ENCODE measurements at regions not wholly inside any gene's neighbourhood (a gene's known extent, or its start where the extent isn't known, plus 50 kb on each side); places are given as distances from the start of the nearest gene placed in this dataset.

- TF ChIP-seq, protein P1, sequence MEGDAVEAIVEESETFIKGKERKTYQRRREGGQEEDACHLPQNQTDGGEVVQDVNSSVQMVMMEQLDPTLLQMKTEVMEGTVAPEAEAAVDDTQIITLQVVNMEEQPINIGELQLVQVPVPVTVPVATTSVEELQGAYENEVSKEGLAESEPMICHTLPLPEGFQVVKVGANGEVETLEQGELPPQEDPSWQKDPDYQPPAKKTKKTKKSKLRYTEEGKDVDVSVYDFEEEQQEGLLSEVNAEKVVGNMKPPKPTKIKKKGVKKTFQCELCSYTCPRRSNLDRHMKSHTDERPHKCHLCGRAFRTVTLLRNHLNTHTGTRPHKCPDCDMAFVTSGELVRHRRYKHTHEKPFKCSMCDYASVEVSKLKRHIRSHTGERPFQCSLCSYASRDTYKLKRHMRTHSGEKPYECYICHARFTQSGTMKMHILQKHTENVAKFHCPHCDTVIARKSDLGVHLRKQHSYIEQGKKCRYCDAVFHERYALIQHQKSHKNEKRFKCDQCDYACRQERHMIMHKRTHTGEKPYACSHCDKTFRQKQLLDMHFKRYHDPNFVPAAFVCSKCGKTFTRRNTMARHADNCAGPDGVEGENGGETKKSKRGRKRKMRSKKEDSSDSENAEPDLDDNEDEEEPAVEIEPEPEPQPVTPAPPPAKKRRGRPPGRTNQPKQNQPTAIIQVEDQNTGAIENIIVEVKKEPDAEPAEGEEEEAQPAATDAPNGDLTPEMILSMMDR (IDR thresholded peaks at IDR 0.05): no peak
- TF ChIP-seq POLR2AphosphoS5 (IDR thresholded peaks at IDR 0.05): no peak
- no peak for TF ChIP-seq POLR2A (IDR thresholded peaks at IDR 0.05)
- no peak for TF ChIP-seq EP300 (IDR thresholded peaks at IDR 0.05)
- H3K27me3 ChIP-seq: no peaks in the 10 kb centered on the region
- 71 to 78% methylated on average over 3 of the region's 3 CpGs for WGBS, 2 donors
- H3K27ac ChIP-seq: peak overlapping the region; percentile 91 to 97 (median 96)
- H3K36me3 ChIP-seq: no peaks in the 10 kb centered on the region
- no peaks in the 10 kb centered on the region for H3K9me3 ChIP-seq
- DNase-seq: no peak
- H3K4me1 ChIP-seq: peaks cover 0 to 84% (median 75%) of the 10 kb centered on the region in 4 donors
- intact Hi-C loops (cut with DNase I): loop anchor here (5.0 kb wide), 1 partner anchor 43 kb away; no protein-coding TSS in a partner anchor
- H3K4me3 ChIP-seq: peak overlapping the region in 1 of 4 donors; percentile 76
Measured at GRCh38 chr11:8805296-8805695, 105.7 kb upstream of the AKIP1 start.

- H3K36me3 ChIP-seq: no peaks in the 10 kb centered on the region
- H3K4me1 ChIP-seq: peaks cover 0 to 81% (median 73%) of the 10 kb centered on the region in 4 donors
- H3K4me3 ChIP-seq: peak overlapping the region; percentile 58 to 83 (median 70)
- no peaks in the 10 kb centered on the region for H3K27me3 ChIP-seq
- peak overlapping the region; percentile 91 to 97 (median 96) for H3K27ac ChIP-seq
- H3K9me3 ChIP-seq: no peaks in the 10 kb centered on the region
- WGBS, 2 donors: 72 to 87% methylated on average over 8 of the region's 8 CpGs
- intact Hi-C loops (cut with DNase I): loop anchor here (5.0 kb wide), 1 partner anchor 45 kb away; no protein-coding TSS in a partner anchor
- peak; percentile 69 for DNase-seq
- TF ChIP-seq EP300 (IDR thresholded peaks at IDR 0.05) (no peak), POLR2A (IDR thresholded peaks at IDR 0.05) (no peak), POLR2AphosphoS5 (IDR thresholded peaks at IDR 0.05) (no peak)
- TF ChIP-seq, protein P1 (IDR thresholded peaks at IDR 0.05): no peak
Measured at GRCh38 chr11:8806974-8807373, 104.0 kb upstream of the AKIP1 start.

DNA sequence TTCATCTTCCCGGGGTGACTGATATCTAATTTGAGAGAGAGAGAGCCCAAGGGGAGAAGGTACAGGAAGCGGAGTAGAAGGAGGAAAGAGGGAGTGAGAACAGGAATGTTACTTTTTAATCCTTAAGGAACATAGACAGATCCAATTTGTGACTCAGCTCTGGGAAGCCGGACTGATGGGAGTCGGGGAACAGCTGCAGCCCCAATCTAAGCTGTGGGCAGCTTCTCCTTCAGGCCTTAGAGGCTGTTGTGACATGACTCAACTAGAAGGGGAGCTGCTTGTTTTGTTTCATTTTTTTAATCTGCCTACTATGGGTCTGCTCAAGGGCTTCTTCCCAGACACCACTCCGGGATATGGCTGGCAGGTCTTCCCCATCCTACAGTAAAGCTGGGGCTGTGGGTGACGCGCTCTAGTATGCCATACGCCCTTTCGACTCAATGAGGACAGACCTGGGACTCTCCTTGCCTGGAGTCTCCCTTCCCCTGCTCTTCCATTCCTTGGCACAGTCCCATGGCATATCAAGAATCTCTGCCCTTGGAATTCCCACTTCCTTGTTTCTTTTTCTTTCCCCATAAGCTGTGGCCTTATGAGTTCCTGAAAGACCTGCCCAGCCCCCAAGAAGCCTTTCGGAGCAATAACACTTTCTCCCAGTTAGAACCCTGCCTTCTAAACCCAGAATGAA lies 103.3 kb upstream of the AKIP1 start:
- peak; percentile 82 for DNase-seq
- peak in 1 of 4 donors; percentile 43 for TF ChIP-seq POLR2AphosphoS5 (IDR thresholded peaks at IDR 0.05)
- TF ChIP-seq, protein P1 (IDR thresholded peaks at IDR 0.05): no peak
- Histone ChIP-seq H3K4me1 (peaks cover 0 to 81% (median 73%) of the 10 kb centered on the region in 4 donors), H3K27ac (peak overlapping the region; percentile 91 to 97 (median 96)), H3K9me3 (no peaks in the 10 kb centered on the region), H3K4me3 (peak overlapping the region; percentile 58 to 83 (median 70)), H3K36me3 (no peaks in the 10 kb centered on the region), H3K27me3 (no peaks in the 10 kb centered on the region)
- intact Hi-C loops (cut with DNase I): loop anchor here (5.0 kb wide), 1 partner anchor 45 kb away; no protein-coding TSS in a partner anchor
- whole genome bisulfite sequencing, 2 donors: 44 to 66% methylated on average over 10 of the region's 10 CpGs

GRCh38 chr11:8808226-8808585 lies 102.8 kb upstream of the AKIP1 start:
- no peak for DNase-seq
- 7 to 48% methylated on average over 4 of the region's 4 CpGs for WGBS, 2 donors
- no peaks in the 10 kb centered on the region for H3K36me3 ChIP-seq
- H3K9me3 ChIP-seq: no peaks in the 10 kb centered on the region
- intact Hi-C loops (cut with DNase I): loop anchor here (5.0 kb wide), 1 partner anchor 46 kb away; no protein-coding TSS in a partner anchor
- peaks cover 0 to 80% (median 72%) of the 10 kb centered on the region in 4 donors for H3K4me1 ChIP-seq
- no peaks in the 10 kb centered on the region for H3K27me3 ChIP-seq
- peak in 1 of 4 donors; percentile 15 for TF ChIP-seq POLR2AphosphoS5 (IDR thresholded peaks at IDR 0.05)
- TF ChIP-seq EP300 (IDR thresholded peaks at IDR 0.05): no peak
- TF ChIP-seq POLR2A (IDR thresholded peaks at IDR 0.05): no peak
- TF ChIP-seq, protein P1 (IDR thresholded peaks at IDR 0.05): no peak
- H3K27ac ChIP-seq: peak overlapping the region; percentile 91 to 97 (median 96)
- peak overlapping the region; percentile 58 to 83 (median 70) for H3K4me3 ChIP-seq

Measured in sigmoid colon (tissue), 6 donors.